HFF-Myc (cell line): ENCODE measurements at regions not wholly inside any gene's neighbourhood (a gene's known extent, or its start where the extent isn't known, plus 50 kb on each side); places are given as distances from the start of the nearest gene placed in this dataset.

ENCODE experiments used
- DNase-seq: peaks from one replicate; pipeline ENCODE4 v3.0.0-alpha.2; 2011; ENCODE audit warnings: low read depth; ENCODE audit errors: extremely low read depth
- H3K4me3 ChIP-seq: replicated peaks from 2 replicates; pipeline ENCODE4 v1.5.1; 2011; ENCODE audit warnings: low read depth, mild to moderate bottlenecking, control low read depth, low read length
- TF ChIP-seq, protein P1 (sequence below): IDR thresholded peaks from 2 replicates; pipeline ENCODE4 v1.5.1; 2012; ENCODE audit warnings: mild to moderate bottlenecking, low read depth, low read length, control low read depth; ENCODE audit errors: missing control alignments

DNA sequence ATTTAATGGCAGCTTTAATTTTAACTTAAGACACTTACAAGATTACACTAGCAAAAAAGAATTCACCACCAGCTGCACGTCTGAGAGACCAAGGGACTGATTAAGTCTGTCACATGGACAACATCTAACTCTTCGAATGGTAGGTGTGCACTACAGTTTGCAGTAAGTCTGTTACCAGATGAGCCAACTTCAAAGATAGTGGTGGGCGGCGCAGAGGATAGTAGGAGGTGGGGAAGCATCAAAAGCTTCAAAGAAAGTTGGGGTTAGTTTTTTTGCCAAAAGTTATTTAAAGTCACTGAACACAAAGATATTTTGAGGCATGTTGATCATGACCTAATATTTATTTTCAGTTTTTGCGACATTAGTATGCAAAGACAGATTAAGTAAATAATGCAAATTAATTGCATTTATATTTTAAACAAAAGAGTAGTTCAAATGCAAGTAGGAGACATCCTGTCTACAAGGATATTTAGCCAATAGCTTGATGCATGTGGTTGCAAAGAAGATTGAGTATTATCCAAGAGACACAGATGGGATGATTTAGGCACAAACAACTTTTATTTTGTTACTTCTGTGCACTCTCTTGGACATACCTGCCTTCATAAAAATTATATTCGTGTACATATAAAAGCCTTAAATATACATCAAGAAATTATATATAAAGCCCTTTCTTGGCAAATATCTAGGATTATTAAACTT is 327.7 kb downstream of the BMP4 start:
- DNase-seq = no peak
- no peak overlapping the region for H3K4me3 ChIP-seq
- TF ChIP-seq, protein P1, sequence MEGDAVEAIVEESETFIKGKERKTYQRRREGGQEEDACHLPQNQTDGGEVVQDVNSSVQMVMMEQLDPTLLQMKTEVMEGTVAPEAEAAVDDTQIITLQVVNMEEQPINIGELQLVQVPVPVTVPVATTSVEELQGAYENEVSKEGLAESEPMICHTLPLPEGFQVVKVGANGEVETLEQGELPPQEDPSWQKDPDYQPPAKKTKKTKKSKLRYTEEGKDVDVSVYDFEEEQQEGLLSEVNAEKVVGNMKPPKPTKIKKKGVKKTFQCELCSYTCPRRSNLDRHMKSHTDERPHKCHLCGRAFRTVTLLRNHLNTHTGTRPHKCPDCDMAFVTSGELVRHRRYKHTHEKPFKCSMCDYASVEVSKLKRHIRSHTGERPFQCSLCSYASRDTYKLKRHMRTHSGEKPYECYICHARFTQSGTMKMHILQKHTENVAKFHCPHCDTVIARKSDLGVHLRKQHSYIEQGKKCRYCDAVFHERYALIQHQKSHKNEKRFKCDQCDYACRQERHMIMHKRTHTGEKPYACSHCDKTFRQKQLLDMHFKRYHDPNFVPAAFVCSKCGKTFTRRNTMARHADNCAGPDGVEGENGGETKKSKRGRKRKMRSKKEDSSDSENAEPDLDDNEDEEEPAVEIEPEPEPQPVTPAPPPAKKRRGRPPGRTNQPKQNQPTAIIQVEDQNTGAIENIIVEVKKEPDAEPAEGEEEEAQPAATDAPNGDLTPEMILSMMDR = no peak

DNA sequence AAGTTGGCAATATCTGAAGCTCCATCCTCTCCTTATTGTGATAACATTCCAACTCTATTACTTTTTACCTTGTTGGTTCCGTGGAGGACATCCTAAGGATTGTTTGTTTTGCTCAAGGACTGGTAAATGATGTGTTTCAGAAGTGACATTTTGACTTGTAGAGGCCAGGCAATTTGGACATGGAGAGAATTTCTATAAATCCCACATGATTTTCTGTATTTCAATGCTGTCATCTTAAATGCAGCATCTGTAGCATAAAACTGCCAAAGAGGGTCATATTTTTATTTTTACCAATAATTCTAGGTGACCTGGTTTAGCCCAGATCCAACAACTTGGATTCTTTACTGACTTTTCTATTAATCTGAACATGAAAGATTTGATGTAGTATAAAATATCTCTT is 328.4 kb downstream of the BMP4 start:
- no peak for DNase-seq
- no peak overlapping the region for H3K4me3 ChIP-seq
- TF ChIP-seq, protein P1 = no peak

DNA sequence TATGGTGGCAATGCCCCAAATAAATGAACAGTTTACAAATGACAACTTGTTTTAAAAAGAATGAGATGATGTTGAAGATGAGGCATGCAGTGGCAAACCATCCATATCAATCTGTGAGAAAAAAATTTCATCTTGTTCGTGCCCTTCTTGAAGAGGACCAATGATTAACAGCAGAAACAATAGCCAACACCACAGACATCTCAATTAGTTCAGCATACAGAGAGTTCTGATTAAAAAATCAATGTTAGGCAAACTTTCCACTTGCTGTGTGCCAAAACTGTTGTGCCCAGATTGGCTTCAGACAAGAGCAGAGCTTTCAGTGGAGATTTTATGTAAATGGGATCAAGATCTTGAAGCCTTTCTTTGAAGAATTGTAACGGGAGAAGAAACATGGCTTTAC is 329.9 kb downstream of the BMP4 start:
- no peak for DNase-seq
- TF ChIP-seq, protein P1 = no peak
- H3K4me3 ChIP-seq = no peak overlapping the region

DNA sequence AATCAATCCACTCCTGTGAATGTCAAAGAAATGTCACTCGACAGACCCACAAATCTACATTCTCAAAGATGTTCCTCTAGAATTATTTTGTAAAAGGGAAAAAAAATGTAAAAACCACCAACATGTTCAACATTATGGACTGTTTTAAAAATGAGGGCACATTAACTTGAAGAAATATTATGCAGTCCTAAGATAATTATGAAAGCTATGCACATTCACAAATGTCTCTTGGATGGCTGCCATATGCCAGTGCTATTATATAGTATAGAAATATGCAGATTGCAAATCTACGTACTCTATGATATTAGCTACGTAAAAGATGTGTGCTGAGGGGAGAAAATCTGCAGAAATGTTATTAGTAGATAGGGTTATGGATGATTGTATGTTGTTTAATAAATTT is 334.2 kb downstream of the BMP4 start:
- DNase-seq = no peak
- TF ChIP-seq, protein P1 = no peak
- H3K4me3 ChIP-seq = no peak overlapping the region

DNA sequence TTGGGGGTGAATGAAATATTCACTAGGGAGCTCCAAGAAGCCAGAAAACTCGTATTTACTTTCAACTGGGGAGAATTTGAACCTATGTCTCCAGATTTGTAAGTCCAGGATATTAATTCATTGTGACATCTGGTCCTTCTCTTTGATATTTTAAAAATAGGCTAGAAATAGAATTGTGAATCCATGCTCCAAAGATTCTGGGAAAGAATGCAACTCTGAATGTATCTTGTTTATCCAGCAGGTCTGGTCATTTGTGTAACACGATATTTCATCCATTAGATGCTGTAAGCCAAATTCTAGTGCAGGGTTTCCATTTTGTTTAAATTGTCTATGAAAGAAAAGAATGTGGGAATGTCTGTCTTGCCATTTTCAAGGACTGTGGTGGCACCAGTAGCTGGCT is 334.7 kb downstream of the BMP4 start:
- no peak overlapping the region for H3K4me3 ChIP-seq
- TF ChIP-seq, protein P1 = no peak
- no peak for DNase-seq

DNA sequence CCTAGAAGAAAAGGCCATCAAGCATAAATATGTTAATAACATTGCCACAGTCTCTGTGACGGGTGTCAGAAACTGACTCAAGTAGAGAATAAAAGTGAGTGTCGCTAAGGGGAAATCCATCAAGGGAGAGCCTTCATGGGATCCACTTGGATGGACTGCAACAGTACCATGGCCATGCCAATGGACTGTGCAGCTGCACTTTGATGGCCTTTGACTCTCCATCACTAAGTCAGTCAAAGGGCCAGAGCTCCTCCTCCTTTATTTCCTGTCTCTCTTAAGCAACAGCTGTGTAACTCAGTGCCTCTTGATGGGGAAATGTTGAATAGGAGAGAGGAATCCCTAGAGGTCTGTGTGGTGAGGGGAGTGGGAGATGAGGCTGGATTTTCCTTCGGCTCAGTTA is 335.2 kb downstream of the BMP4 start:
- no peak for DNase-seq
- TF ChIP-seq, protein P1 = no peak
- no peak overlapping the region for H3K4me3 ChIP-seq

DNA sequence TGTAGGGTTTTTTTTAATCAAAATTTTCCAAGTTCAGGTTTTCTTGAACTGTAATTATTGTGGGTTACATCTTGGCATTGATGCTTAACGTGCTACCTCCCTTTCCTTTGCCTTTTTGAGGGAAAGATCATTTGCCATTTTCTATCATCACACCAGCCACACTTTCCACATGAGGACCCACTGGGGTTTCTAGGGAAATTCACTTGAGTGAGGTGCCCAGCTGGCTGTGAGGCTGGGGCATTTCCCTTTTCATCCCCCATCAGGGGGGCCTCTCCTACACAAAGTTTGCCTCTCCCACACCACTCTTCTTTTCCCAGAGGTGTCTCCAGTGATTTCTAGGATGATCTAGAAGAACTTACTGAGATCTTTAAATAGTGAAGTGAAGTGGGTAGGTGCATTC is 335.7 kb downstream of the BMP4 start:
- TF ChIP-seq, protein P1 = no peak
- no peak for DNase-seq
- H3K4me3 ChIP-seq = no peak overlapping the region
